BLaER1 treated with 17β-estradiol and CSF1 and Interleukin-3, amounts not matched to agents 10 nM and 100 nM (cell line): ENCODE measurements at regions not wholly inside any gene's neighbourhood (a gene's known extent, or its start where the extent isn't known, plus 50 kb on each side); places are given as distances from the start of the nearest gene placed in this dataset.
A peak's percentile ranks its signal among the peaks of the same experiment; 100 is the strongest.

ENCODE experiments used
- H3K27ac ChIP-seq, 11 experiments: shearing (Covaris generic); formaldehyde crosslinking; 2 replicates each; pipeline ENCODE4 v1.8.1; 2022
- H3K27me3 ChIP-seq, 11 experiments: shearing (Covaris generic); formaldehyde crosslinking; 2 replicates each; pipeline ENCODE4 v1.8.1; 2022
- H3K36me3 ChIP-seq, 11 experiments: shearing (Covaris generic); formaldehyde crosslinking; 2 replicates each; pipeline ENCODE4 v1.8.1; 2022
- H3K4me1 ChIP-seq, 10 experiments: shearing (Covaris generic); formaldehyde crosslinking; 2 replicates each; pipeline ENCODE4 v1.8.1; 2022
- H3K4me2 ChIP-seq, 11 experiments: shearing (Covaris generic); formaldehyde crosslinking; 2 replicates each; pipeline ENCODE4 v1.8.1; 2022
- H3K4me3 ChIP-seq, 10 experiments: shearing (Covaris generic); formaldehyde crosslinking; 2 replicates each; pipeline ENCODE4 v1.8.1; 2022
- H3K9ac ChIP-seq, 11 experiments: shearing (Covaris generic); formaldehyde crosslinking; 2 replicates each; pipeline ENCODE4 v1.8.1; 2022
- H3K9me3 ChIP-seq, 11 experiments: shearing (Covaris generic); formaldehyde crosslinking; replicated peaks in 1 of 11; 2 replicates each; pipeline ENCODE4 v1.8.1; 2022
- H4K20me1 ChIP-seq, 11 experiments: shearing (Covaris generic); formaldehyde crosslinking; 2 replicates each; pipeline ENCODE4 v1.8.1; 2022
- Cebpa-rat ChIP-seq, 11 experiments: shearing (Covaris generic); IDR thresholded peaks; 2 replicates each; pipeline ENCODE4 v1.8.1; 2022

DNA sequence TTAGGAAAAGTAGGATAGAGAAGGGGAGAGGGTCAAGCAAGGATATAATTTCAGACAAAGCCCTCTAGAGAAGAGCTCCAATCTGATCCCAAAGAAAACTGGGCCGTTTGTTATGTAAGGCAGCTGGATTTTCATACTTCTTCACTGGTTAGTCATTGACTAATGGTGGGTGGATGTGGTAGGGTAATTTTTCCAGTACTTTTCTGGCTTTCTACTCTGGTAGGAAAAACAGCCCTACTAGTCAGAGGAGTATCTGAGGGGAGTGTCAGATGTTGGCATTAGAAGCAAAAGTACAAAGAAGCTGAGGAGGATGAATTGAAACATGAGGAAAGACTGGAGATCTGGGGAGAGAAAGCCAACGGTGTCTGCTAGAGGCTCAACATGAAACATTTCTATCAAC, 145.3 kb downstream of the TNFSF18 start:
- TF ChIP-seq Cebpa-rat (IDR thresholded peaks at IDR 0.05): no peak
- H3K4me1 ChIP-seq: peaks cover 11 to 26% (median 22%) of the 10 kb centered on the region in 10 experiments
- no peak overlapping the region for H3K4me3 ChIP-seq
- H3K4me2 ChIP-seq: no peak overlapping the region
- no peak overlapping the region; a peak in 1 of 22 replicates for H3K27ac ChIP-seq
- H3K9ac ChIP-seq: no peak overlapping the region
- H4K20me1 ChIP-seq: no peaks in the 10 kb centered on the region
- no peaks in the 10 kb centered on the region for H3K36me3 ChIP-seq
- peaks cover 11 to 24% (median 18%) of the 10 kb centered on the region in 11 experiments; a peak in 21 of 22 replicates for H3K9me3 ChIP-seq
- no peaks in the 10 kb centered on the region for H3K27me3 ChIP-seq

DNA sequence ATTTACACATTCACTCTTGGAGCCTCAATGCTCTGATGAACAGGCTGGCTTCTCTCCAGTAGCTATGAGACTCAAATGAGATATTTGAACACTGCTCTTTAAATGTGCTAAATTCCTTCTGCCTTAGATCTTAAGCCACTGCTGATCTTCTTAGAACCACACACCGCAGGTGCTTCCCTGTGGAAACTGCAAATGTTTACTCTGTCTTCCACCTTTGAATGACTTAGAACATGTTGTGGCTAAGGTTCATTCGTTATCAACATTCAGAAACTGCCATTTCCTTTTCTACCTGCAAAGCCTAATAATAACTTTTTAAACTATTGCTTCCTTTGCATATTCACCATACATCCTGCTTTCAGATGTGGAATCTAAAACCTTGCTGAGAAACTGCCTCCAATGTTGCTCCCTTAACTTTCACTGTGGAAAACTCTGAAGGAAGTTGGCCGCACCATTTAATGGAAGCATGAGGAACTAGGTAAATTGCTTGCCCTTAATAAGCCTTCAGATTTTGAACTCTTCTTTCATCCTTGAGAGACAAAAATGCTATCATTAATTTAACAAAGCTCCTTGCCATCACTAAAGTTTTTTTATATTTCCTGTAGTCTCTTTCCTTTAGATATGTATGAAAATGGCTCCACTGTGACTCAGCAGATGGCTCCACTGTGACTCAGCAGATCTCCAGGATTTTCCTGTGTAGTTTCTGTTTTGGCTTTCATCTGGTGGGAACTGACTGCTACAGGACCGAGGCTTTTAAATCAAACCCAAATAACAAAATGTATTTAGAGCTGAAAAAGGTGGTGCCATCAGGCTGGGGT, 143.8 kb downstream of the TNFSF18 start:
- Histone ChIP-seq H3K4me1 (peaks cover 7 to 19% (median 13%) of the 10 kb centered on the region in 10 experiments; a peak in 19 of 20 replicates), H3K36me3 (no peaks in the 10 kb centered on the region), H3K4me2 (peak overlapping the region in 10 of 11 experiments; percentile 18 to 66 (median 47); a peak in 19 of 22 replicates), H3K9ac (peak overlapping the region in 4 of 11 experiments; percentile 16 to 39 (median 30); a peak in 4 of 22 replicates), H3K9me3 (peaks cover 15 to 29% (median 23%) of the 10 kb centered on the region in 11 experiments), H4K20me1 (no peaks in the 10 kb centered on the region), H3K4me3 (no peak overlapping the region; a peak in 1 of 20 replicates), H3K27ac (peak overlapping the region in 9 of 11 experiments; percentile 13 to 80 (median 62); a peak in 16 of 22 replicates), H3K27me3 (no peaks in the 10 kb centered on the region)
- TF ChIP-seq Cebpa-rat (IDR thresholded peaks at IDR 0.05): no peak

DNA sequence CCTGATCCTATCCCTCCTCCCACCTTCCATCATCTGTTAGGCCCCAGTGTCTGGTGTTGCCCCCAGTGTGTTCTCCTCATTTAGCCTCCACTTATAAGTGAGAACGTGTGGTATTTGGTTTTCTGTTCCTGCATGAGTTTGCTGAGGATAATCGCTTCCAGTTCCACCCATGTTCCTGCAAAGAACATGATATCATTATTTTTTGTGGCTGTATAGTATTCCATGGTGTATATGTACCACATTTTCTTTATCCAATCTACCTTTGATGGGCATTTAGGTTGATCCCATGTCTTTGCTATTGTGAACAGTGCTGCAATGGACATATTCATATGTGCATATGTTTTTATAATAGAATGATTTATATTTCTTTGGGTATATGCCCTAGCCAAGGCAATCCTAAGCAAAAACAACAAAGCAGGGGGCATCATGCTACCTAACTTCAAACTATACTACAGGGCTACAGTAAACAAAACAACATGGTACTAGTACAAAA, 142.9 kb downstream of the TNFSF18 start:
- Histone ChIP-seq H3K36me3 (peaks cover 0 to 8% (median 0%) of the 10 kb centered on the region in 11 experiments; a peak in 2 of 22 replicates), H3K27ac (peak overlapping the region in 9 of 11 experiments; percentile 13 to 80 (median 62); a peak in 15 of 22 replicates), H4K20me1 (no peaks in the 10 kb centered on the region), H3K4me2 (peak overlapping the region in 5 of 11 experiments; percentile 40 to 66 (median 50); a peak in 7 of 22 replicates), H3K9me3 (peaks cover 24 to 38% (median 32%) of the 10 kb centered on the region in 11 experiments), H3K27me3 (no peaks in the 10 kb centered on the region), H3K4me3 (no peak overlapping the region; a peak in 1 of 20 replicates), H3K9ac (no peak overlapping the region), H3K4me1 (peaks cover 7 to 19% (median 13%) of the 10 kb centered on the region in 10 experiments; a peak in 18 of 20 replicates)
- TF ChIP-seq Cebpa-rat (IDR thresholded peaks at IDR 0.05): no peak

DNA sequence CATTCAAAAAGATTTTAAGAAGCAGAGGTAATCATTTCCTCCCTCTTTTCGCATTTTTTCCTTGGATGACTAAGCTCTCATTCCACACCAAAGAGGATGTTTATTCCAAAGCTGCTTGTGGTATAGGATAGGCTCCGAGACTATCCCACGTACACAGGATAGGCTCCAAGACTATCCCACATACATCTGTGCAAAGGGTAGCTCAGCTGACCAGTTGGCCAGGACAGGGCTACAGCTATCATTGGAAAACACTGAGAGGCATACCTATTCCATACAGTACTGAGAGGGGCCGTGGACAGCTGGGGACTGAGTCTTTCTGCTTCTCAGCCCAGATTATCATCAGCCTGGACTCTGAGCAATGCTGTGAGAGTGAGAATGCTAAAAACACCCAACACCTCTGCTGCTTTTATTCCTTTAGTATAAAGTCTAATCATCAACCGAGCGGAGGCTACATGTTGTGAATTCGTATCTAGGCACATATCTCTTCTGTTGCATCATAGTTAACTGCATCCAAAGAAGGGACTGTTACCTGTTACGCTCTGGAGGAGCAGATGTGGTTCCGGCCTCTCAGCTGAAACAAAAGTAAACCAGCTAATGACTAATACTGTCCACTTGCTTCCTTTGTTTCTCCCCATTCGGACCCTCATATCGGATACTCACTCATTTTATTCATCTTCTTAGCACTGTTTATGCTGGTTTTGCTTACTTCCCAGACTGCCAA, 141.0 kb downstream of the TNFSF18 start:
- H3K4me1 ChIP-seq: peaks cover 11 to 22% (median 17%) of the 10 kb centered on the region in 10 experiments
- H3K27me3 ChIP-seq: no peaks in the 10 kb centered on the region
- H3K27ac ChIP-seq: no peak overlapping the region; a peak in 1 of 22 replicates
- H3K9ac ChIP-seq: no peak overlapping the region
- no peaks in the 10 kb centered on the region for H4K20me1 ChIP-seq
- H3K9me3 ChIP-seq: peaks cover 34 to 49% (median 43%) of the 10 kb centered on the region in 11 experiments
- no peak for TF ChIP-seq Cebpa-rat (IDR thresholded peaks at IDR 0.05)
- H3K36me3 ChIP-seq: peaks cover 0 to 9% (median 0%) of the 10 kb centered on the region in 11 experiments; a peak in 2 of 22 replicates
- no peak overlapping the region for H3K4me3 ChIP-seq
- no peak overlapping the region for H3K4me2 ChIP-seq

DNA sequence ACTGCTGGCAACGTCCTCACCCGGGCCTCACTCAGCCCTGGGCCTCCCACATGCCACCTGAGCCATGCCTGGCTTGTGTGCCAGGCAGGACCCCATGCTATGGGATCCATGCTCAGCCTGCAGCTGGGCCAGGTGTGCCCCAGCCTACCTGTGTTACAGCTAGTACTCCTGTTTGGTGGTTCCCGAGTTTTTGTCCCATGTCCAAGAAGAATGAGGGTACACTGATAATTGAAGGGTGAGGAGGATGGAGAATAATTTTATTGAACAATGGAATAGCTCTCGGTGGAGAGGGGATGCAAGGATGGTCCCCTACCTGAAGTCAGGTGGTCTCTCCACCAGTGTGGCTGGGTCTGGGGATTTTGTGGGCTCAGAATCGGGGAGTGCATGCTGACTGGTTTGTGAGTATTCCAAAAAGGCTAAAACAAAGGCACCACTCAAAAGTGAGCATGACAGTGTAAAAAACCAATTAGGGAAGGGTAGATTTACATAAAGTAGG, 137.9 kb downstream of the TNFSF18 start:
- H3K27me3 ChIP-seq: no peaks in the 10 kb centered on the region
- TF ChIP-seq Cebpa-rat (IDR thresholded peaks at IDR 0.05): no peak
- H4K20me1 ChIP-seq: no peaks in the 10 kb centered on the region
- peak overlapping the region in 3 of 10 experiments; percentile 6 to 11 (median 7); a peak in 1 of 20 replicates for H3K4me3 ChIP-seq
- peaks cover 0 to 9% (median 0%) of the 10 kb centered on the region in 11 experiments; a peak in 2 of 22 replicates for H3K36me3 ChIP-seq
- no peak overlapping the region for H3K4me2 ChIP-seq
- peaks cover 31 to 46% (median 40%) of the 10 kb centered on the region in 11 experiments for H3K9me3 ChIP-seq
- H3K9ac ChIP-seq: no peak overlapping the region
- H3K4me1 ChIP-seq: peaks cover 8 to 24% (median 17%) of the 10 kb centered on the region in 10 experiments; a peak in 17 of 20 replicates
- H3K27ac ChIP-seq: no peak overlapping the region

DNA sequence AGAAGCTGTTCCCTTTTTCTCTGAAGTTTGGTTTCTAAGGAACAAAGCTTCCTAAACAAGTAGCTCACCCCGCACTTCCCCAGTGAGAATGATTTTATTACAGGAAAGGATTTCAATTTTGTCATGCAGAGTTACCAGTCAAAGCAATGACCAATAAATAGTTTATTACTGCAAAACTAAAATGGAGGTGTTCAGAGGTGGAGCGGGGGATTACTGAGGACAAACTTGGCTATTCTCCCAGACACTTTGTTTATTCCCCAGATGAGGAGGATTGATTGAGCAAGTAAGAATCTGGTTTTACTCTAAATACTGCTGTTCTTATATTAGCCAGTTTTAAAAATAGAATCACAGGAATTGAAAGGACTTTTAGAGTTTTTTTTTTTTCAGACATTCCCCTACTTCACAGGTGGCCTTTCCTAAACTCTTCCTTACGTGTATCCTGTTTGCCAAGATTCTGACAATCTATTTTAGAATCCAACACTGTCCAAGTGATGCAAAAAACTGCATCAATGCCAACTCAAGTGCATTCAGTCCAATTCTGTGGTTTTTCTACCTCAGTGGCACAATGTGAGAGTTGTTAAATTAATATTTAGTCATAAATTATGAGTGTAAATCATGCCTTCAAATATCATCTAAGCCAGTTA, 136.1 kb downstream of the TNFSF18 start:
- TF ChIP-seq Cebpa-rat (IDR thresholded peaks at IDR 0.05): no peak
- Histone ChIP-seq H3K4me1 (peaks cover 8 to 24% (median 17%) of the 10 kb centered on the region in 10 experiments; a peak in 17 of 20 replicates), H3K4me3 (no peak overlapping the region), H3K27ac (no peak overlapping the region), H3K9ac (no peak overlapping the region), H3K27me3 (no peaks in the 10 kb centered on the region), H3K4me2 (peak overlapping the region in 6 of 11 experiments; percentile 1 to 45 (median 26); a peak in 8 of 22 replicates), H4K20me1 (no peaks in the 10 kb centered on the region), H3K36me3 (peaks cover 0 to 9% (median 0%) of the 10 kb centered on the region in 11 experiments; a peak in 2 of 22 replicates), H3K9me3 (peaks cover 24 to 35% (median 26%) of the 10 kb centered on the region in 11 experiments)

DNA sequence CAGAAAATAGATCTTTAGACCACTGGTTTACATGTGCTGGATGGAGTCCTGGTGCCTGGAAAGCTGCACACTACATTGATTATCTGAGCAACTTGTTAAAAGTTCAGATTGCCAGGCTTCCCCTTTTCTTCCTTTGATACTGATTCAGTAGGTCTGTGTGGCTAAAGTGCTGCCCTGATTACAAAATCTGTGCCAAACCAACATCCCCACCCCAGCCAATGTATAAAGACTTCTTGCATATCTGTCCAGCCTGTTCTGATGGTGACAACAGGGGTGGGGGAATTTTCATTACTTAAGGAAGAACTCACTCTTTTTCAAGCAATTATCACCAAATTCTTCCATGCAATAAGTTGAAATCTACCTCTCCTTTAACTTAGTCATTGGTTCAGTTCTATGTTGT, 135.5 kb downstream of the TNFSF18 start:
- H3K9me3 ChIP-seq: peaks cover 24 to 35% (median 25%) of the 10 kb centered on the region in 11 experiments
- peaks cover 8 to 24% (median 17%) of the 10 kb centered on the region in 10 experiments; a peak in 17 of 20 replicates for H3K4me1 ChIP-seq
- no peak for TF ChIP-seq Cebpa-rat (IDR thresholded peaks at IDR 0.05)
- no peaks in the 10 kb centered on the region for H4K20me1 ChIP-seq
- H3K4me2 ChIP-seq: peak overlapping the region in 7 of 11 experiments; percentile 1 to 45 (median 13); a peak in 8 of 22 replicates
- H3K4me3 ChIP-seq: no peak overlapping the region
- H3K27ac ChIP-seq: no peak overlapping the region
- H3K36me3 ChIP-seq: peaks cover 0 to 9% (median 0%) of the 10 kb centered on the region in 11 experiments; a peak in 2 of 22 replicates
- no peak overlapping the region for H3K9ac ChIP-seq
- H3K27me3 ChIP-seq: no peaks in the 10 kb centered on the region

DNA sequence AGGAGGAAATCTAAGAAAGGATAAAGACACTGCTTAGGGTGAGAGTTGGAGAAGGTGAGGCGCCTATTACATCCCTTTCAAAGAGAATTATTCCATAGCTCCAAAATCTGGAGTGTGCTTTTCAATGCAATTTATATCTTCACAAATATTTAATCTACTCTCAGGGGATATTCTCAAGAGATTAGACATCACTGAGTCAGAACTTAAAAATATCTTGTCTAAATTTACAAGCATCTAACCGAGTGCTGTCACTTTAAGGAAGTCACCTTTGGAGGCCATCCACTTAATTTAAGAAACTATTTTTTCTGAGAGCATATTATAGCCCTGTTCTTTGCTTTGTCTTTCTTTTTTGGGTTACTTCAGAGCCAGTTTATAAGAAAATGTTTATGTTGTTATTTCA, 134.6 kb downstream of the TNFSF18 start:
- no peak overlapping the region for H3K9ac ChIP-seq
- no peak for TF ChIP-seq Cebpa-rat (IDR thresholded peaks at IDR 0.05)
- peaks cover 0 to 9% (median 0%) of the 10 kb centered on the region in 11 experiments; a peak in 2 of 22 replicates for H3K36me3 ChIP-seq

More for the DNA sequence above, 134.6 kb downstream of the TNFSF18 start:
- Histone ChIP-seq H3K9me3 (peaks cover 24 to 35% (median 25%) of the 10 kb centered on the region in 11 experiments), H4K20me1 (no peaks in the 10 kb centered on the region), H3K4me3 (no peak overlapping the region), H3K27me3 (no peaks in the 10 kb centered on the region), H3K4me1 (peaks cover 8 to 24% (median 17%) of the 10 kb centered on the region in 10 experiments; a peak in 17 of 20 replicates), H3K4me2 (peak overlapping the region in 8 of 11 experiments; percentile 1 to 44 (median 11); a peak in 7 of 22 replicates), H3K27ac (no peak overlapping the region)
